SK-N-MC (cell line): ENCODE measurements at regions not wholly inside any gene's neighbourhood (a gene's known extent, or its start where the extent isn't known, plus 50 kb on each side); places are given as distances from the start of the nearest gene placed in this dataset.

Source experiments
- DNase-seq: peaks from one replicate; pipeline ENCODE4 v3.0.0-alpha.2; 2011; ENCODE audit warnings: low read depth, low spot score
- H3K27ac ChIP-seq: fragments of 200-600 bp; sonication (generic); 2 replicates; pipeline ENCODE4 v1.5.1; 2016; ENCODE audit warnings: mixed run types
- H3K36me3 ChIP-seq: fragments of 200-600 bp; sonication (generic); 2 replicates; pipeline ENCODE4 v1.6.1; 2017; ENCODE audit warnings: antibody characterized with exemption, low read length, mixed read lengths; ENCODE audit not compliant: insufficient read depth
- H3K4me3 ChIP-seq: fragments of 200-600 bp; sonication (generic); 2 replicates; pipeline ENCODE4 v1.5.1; 2016
- H3K9ac ChIP-seq: fragments of 200-600 bp; sonication (generic); 2 replicates; pipeline ENCODE4 v1.8.0; 2017; ENCODE audit warnings: mixed run types, mixed read lengths; ENCODE audit not compliant: insufficient read length
- H3K9me3 ChIP-seq: fragments of 200-600 bp; sonication (generic); 2 replicates; pipeline ENCODE4 v1.6.1; 2017; ENCODE audit warnings: low read depth, mild to moderate bottlenecking, antibody characterized with exemption, low read length, moderate library complexity, mixed read lengths
- EZH2 ChIP-seq: fragments of 200-600 bp; sonication (generic); IDR thresholded peaks from one replicate; pipeline ENCODE4 v1.6.1; 2017; ENCODE audit warnings: antibody characterized with exemption
- FOXP2 ChIP-seq: optimal IDR thresholded peaks from 2 replicates; pipeline ENCODE3; 2011; ENCODE audit warnings: mild to moderate bottlenecking, moderate library complexity; ENCODE audit not compliant: insufficient read depth; ENCODE audit errors: extremely low read length, control extremely low read depth
- POLR2AphosphoS5 ChIP-seq: IDR thresholded peaks from 2 replicates; pipeline ENCODE4 v1.6.1; 2012; ENCODE audit warnings: mild to moderate bottlenecking, low read depth, low read length, borderline replicate concordance

GRCh38 chr1:193355178-193355577 lies 168.8 kb upstream of the B3GALT2 start:
- TF ChIP-seq FOXP2, result no peak
- no peak for TF ChIP-seq POLR2AphosphoS5
- no peak for TF ChIP-seq EZH2
- H3K4me3 ChIP-seq, result peak overlapping the region; percentile 11; the same call in 1 of the 2 replicates
- no peaks in the 10 kb centered on the region for H3K36me3 ChIP-seq
- DNase-seq, result no peak
- H3K27ac ChIP-seq, result no peak overlapping the region
- no peak overlapping the region for H3K9ac ChIP-seq
- H3K9me3 ChIP-seq, result no peaks in the 10 kb centered on the region

- H3K4me3 ChIP-seq, result peak overlapping the region; percentile 68
- H3K9me3 ChIP-seq, result no peaks in the 10 kb centered on the region
- H3K27ac ChIP-seq, result peak overlapping the region; percentile 93
- H3K36me3 ChIP-seq, result no peaks in the 10 kb centered on the region
- TF ChIP-seq EZH2 (no peak), POLR2AphosphoS5 (no peak), FOXP2 (no peak)
- no peak for DNase-seq
- peak overlapping the region; percentile 4 for H3K9ac ChIP-seq
Measured at GRCh38 chr1:193348769-193349535, 162.5 kb upstream of the B3GALT2 start.

- no peak; the same call in 1 of the 2 replicates for TF ChIP-seq POLR2AphosphoS5
- H3K27ac ChIP-seq, result peak overlapping the region; percentile 93
- H3K36me3 ChIP-seq, result no peaks in the 10 kb centered on the region
- no peaks in the 10 kb centered on the region for H3K9me3 ChIP-seq
- peak overlapping the region; percentile 68 for H3K4me3 ChIP-seq
- peak overlapping the region; percentile 4 for H3K9ac ChIP-seq
- peak; percentile 70 for DNase-seq
Measured at GRCh38 chr1:193348091-193348768, 161.8 kb upstream of the B3GALT2 start.

GRCh38 chr1:193346085-193346484 lies 159.7 kb upstream of the B3GALT2 start:
- Histone ChIP-seq H3K36me3 (no peaks in the 10 kb centered on the region), H3K9me3 (no peaks in the 10 kb centered on the region), H3K27ac (no peak overlapping the region), H3K4me3 (no peak overlapping the region), H3K9ac (no peak overlapping the region)
- DNase-seq, result no peak
- no peak for TF ChIP-seq POLR2AphosphoS5
- TF ChIP-seq FOXP2, result no peak
- TF ChIP-seq EZH2, result no peak

GRCh38 chr1:193342811-193343210 lies 156.4 kb upstream of the B3GALT2 start:
- H3K9ac ChIP-seq, result no peak overlapping the region
- TF ChIP-seq POLR2AphosphoS5 (no peak), EZH2 (no peak), FOXP2 (no peak)
- DNase-seq, result no peak
- no peaks in the 10 kb centered on the region for H3K9me3 ChIP-seq
- H3K27ac ChIP-seq, result no peak overlapping the region
- no peak overlapping the region for H3K4me3 ChIP-seq
- H3K36me3 ChIP-seq, result no peaks in the 10 kb centered on the region

- TF ChIP-seq FOXP2 (no peak), POLR2AphosphoS5 (no peak), EZH2 (no peak)
- Histone ChIP-seq H3K4me3 (no peak overlapping the region), H3K9ac (no peak overlapping the region), H3K36me3 (no peaks in the 10 kb centered on the region), H3K9me3 (no peaks in the 10 kb centered on the region), H3K27ac (no peak overlapping the region)
- DNase-seq, result no peak
Measured at GRCh38 chr1:193340331-193340730, 153.9 kb upstream of the B3GALT2 start.

- Histone ChIP-seq H3K9ac (no peak overlapping the region), H3K4me3 (no peak overlapping the region), H3K27ac (no peak overlapping the region), H3K36me3 (no peaks in the 10 kb centered on the region), H3K9me3 (no peaks in the 10 kb centered on the region)
- no peak for TF ChIP-seq POLR2AphosphoS5
- no peak for TF ChIP-seq FOXP2
- TF ChIP-seq EZH2, result no peak
- no peak for DNase-seq
Measured at GRCh38 chr1:193339401-193339800, 153.0 kb upstream of the B3GALT2 start.

- H3K36me3 ChIP-seq, result no peaks in the 10 kb centered on the region
- H3K4me3 ChIP-seq, result no peak overlapping the region
- no peak for DNase-seq
- no peaks in the 10 kb centered on the region for H3K9me3 ChIP-seq
- H3K9ac ChIP-seq, result no peak overlapping the region
- H3K27ac ChIP-seq, result no peak overlapping the region
- TF ChIP-seq EZH2 (no peak), POLR2AphosphoS5 (no peak), FOXP2 (no peak)
Measured at GRCh38 chr1:193338194-193338593, 151.8 kb upstream of the B3GALT2 start.
